ENCODE measurements at regions not wholly inside any gene's neighbourhood (a gene's known extent, or its start where the extent isn't known, plus 50 kb on each side); places are given as distances from the start of the nearest gene placed in this dataset.
"Not testable (repeated sequence)": the region's sequence is repeated elsewhere in the genome, so short reads cannot be mapped to it uniquely, and the experiment has no call there.

DNA sequence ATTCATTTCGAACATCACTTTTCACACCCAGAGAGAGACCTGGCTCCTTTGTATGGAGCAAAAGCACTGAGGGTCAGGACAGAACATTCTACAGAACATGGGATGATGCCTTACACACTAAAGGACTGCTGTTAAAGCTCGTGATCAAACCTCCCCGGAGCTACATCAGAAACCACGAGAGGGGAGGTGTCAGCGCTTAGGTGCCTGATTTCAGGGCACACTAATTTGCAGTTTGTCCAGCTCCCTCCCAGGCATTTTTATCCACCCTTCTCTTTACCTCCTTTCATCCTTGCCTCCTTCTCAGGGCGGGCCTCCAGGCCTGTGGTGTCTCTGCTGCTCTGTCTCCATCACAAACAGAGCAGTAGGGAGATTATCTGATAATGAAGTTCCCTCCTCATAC is 127.5 kb downstream of the VPREB1 start:
- no peak for DNase-seq (ENCODE audit: low read depth in 2 of 2)

- no peak for DNase-seq (ENCODE audit: low read depth in 2 of 2)
Observed at GRCh38 chr22:22374163-22374562, 129.6 kb downstream of the VPREB1 start.

DNA sequence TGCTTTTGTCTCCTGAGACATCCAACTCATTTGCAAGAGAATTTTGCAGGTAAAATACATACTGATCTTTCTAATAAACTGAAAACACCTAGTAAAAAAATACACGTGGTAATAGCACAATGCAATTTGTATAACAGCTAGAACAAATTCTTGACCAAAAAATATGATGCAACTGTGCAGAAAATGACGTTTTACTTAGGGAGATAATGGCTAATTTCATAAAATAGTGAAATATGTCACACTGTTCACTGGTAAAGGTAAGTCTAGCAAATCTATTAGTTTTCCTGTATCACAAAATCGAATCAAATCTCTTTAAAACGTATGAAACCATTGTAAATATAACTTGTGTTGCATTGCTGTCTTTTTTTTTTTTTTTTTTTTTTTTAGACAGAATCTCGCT is 130.0 kb downstream of the VPREB1 start:
- no peak for DNase-seq (ENCODE audit: low read depth in 2 of 2)

DNA sequence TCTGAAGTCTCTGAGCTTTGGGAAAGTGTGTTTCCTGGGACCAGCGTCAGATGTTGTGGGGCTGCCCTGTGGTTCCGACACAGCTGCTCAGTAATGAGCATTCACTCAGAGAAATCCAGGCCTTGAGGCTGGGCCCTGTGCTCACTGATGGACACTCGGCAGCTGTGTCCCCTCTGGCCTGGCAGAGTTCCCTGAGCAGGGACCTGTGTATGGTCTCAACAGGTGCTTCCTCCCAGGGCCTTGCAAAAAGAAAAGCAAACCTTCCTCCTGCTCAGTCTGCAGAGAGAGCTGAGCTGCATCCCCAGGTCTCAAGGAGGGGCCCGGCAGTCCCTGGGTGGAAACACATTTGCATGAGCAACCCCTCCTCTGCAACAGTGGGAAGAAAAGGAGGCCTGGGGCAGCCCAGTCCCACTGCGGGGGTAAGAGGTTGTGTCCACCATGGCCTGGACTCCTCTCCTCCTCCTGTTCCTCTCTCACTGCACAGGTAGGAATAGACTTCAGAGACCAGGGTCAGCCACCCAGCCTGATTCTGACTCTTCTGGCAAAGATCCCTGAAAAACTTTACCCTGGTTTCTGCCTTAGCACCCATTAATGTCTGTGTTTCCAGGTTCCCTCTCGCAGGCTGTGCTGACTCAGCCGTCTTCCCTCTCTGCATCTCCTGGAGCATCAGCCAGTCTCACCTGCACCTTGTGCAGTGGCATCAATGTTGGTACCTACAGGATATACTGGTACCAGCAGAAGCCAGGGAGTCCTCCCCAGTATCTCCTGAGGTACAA is 131.2 kb downstream of the VPREB1 start:
- DNase-seq (ENCODE audit: low read depth in 2 of 2): no peak

DNA sequence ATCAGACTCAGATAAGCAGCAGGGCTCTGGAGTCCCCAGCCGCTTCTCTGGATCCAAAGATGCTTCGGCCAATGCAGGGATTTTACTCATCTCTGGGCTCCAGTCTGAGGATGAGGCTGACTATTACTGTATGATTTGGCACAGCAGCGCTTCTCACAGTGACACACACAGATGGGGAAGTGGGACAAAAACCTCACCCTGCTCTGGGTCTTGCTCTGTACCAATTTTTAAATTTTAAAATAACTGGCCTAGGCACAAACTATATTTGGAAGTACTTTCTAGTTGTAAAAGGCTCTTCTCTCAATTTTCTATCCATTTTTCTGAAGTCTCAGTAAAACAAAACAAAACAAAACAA is 131.7 kb downstream of the VPREB1 start:
- DNase-seq (ENCODE audit: low read depth in 2 of 2): no peak

- DNase-seq (ENCODE audit: low read depth in 2 of 2): not testable (repeated sequence)
Observed at GRCh38 chr22:22376884-22377283, 131.7 kb downstream of the ZNF280B start.

GRCh38 chr22:22377335-22377734 is 131.2 kb downstream of the ZNF280B start:
- DNase-seq (ENCODE audit: low read depth in 2 of 2): no peak

GRCh38 chr22:22378446-22379415 is 129.8 kb downstream of the ZNF280B start:
- no peak for DNase-seq (ENCODE audit: low read depth in 2 of 2)

DNA sequence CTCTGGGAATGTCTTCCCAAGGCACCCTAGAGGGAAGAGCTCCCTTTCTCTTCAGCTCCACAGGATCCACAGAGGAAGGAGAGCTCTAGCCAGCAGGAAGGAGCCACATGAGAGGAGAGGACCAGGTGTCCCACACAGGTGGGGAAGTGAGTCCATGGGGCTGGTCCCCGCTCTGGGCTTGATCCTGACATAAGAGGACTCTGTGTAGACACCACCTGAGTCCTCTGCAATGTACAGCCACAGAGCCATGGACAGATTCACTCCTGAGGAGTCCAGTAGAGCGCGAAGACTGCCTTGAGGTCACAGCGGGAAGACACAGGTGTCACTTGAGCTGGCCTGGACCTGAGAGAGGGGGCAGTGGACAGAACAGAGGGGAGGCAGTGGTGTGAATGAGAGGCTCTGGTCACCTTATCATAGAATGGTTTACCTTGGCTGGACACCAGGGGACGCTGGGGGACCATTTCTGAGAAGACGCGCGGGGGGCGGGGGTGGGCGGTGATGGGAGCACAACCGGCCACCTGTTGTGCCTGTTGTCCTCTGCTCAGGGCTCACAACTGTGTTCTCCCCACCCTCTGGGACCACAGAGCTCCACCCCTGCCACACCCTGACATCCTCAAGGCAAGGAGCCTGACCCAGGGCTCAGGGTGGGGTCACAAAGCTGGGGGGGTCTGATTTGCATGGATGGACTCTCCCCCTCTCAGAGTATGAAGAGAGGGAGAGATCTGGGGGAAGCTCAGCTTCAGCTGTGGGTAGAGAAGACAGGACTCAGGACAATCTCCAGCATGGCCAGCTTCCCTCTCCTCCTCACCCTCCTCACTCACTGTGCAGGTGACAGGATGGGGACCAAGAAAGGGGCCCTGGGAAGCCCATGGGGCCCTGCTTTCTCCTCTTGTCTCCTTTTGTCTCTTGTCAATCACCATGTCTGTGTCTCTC is 128.2 kb downstream of the ZNF280B start:
- DNase-seq (ENCODE audit: low read depth in 2 of 2): no peak

DNA sequence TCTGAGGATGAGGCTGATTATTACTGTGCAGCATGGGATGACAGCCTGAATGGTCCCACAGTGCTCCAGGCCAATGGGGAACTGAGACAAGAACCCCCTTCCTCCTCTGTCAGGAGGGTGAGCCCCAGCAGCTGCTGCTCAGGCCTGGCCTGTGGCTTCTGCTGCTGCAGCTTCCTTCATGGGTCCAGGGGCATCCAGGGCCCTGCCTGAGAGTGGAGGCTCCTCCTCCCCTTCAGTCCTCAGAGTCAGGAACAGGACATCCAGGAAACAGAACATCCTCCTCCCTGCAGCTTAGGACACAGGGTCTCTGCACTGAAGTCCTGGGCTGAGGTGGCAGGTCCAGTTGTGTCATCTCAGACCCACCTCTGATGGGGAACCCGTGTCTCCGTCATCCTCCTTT is 127.2 kb downstream of the ZNF280B start:
- not testable (repeated sequence) for DNase-seq (ENCODE audit: low read depth in 2 of 2)

DNA sequence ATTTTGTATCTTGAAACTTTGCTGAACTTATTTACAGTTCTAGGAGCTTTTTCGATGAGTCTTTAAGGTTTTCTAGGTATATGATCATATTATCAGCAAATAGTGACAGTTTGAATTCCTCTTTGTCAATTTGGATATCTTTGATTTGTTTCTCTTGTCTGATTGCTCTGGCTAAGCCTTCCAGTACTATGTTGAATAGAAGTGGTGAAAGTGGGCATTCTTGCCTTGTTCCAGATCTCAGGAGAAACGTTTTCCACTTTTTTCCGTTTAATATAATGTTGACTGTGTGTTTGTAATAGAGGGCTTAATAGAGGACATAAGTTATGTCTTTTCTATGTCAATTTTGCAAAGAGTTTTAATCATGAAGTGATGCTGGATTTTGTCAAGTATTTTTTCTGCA is 124.3 kb downstream of the ZNF280B start:
- DNase-seq (ENCODE audit: low read depth in 2 of 2): no peak

GRCh38 chr22:22384668-22385244 is 123.8 kb downstream of the ZNF280B start:
- no peak for DNase-seq (ENCODE audit: low read depth in 2 of 2)

DNA sequence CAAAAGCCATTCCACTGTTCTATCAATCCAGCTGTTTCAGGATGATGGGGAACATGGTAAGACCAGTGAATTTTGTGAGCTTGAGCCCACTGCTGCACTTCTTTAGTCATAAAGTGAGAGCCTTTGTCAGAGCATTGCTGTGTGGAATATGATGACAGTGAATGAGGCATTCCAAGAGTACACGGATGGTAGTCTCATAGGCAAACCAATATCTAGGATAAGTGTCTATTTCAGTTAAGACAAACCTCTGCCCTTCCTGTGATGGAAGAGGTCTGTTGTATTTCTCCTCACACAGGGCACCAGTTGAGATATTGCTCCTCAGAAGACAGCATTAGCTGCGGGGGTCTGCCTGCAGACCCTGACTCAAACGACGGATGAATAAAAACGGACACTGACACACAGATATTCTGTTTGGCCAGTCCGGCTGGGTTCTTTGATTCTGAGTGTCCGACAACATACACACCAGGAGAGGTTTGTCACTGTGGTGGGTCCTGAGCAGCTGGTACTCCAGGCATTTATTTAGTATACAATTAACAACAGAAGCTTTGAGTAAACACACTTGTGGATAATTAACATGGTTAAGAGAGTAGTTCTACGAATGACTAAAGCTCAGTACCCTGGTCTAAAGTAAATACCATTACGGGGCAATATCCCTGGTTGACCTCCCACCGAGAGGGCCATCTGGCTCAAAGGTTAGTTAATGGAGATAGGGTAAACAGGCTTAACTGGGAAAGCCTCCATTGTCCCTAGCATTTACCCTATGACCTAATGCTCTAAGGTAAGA is 121.7 kb downstream of the ZNF280B start:
- DNase-seq (ENCODE audit: low read depth in 2 of 2): no peak

DNA sequence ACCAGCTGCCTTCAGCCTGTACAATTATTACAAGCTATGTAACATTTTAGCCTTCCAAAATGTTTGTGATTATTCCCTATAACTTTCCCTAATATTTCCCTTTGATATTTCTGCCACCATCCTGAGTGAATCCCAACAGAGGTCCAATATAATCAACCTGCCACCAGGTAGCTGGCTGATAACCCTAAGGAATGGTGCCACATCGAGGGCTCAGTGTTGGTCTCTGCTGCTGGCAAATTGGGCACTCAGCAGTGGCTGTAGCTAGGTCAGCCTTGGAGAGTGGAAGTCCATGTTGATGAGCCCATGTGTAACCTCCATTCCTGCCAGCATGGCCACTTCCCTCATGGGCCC is 121.2 kb downstream of the ZNF280B start:
- no peak for DNase-seq (ENCODE audit: low read depth in 2 of 2)

GRCh38 chr22:22388090-22388489 is 120.5 kb downstream of the ZNF280B start:
- DNase-seq (ENCODE audit: low read depth in 2 of 2): no peak

- DNase-seq (ENCODE audit: low read depth in 2 of 2): no peak
Observed at GRCh38 chr22:22388494-22388893, 120.0 kb downstream of the ZNF280B start.

DNA sequence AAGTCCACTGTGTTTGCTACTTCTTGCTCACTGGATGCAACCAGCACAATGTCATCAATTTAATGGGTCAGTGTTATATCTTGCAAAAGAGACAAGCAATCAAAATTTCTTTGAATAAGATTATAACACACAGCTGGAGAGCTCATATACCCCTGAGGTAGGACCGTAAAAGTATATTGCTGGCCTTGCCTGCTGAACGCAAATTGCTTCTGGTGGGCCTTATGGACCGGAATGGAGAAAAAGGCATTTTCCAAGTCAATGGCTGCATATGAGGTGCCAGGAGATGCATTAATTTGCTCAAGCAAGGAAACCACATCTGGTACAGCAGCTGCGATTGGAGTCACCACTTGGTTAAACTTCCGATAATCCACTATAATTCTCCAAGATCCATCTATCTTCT is 119.1 kb downstream of the ZNF280B start:
- no peak for DNase-seq (ENCODE audit: low read depth in 2 of 2)

- no peak for DNase-seq (ENCODE audit: low read depth in 2 of 2)
Observed at GRCh38 chr22:22390989-22391388, 117.6 kb downstream of the ZNF280B start.

GRCh38 chr22:22391543-22391942 is 117.0 kb downstream of the ZNF280B start:
- DNase-seq (ENCODE audit: low read depth in 2 of 2): no peak

- no peak for DNase-seq (ENCODE audit: low read depth in 2 of 2)
Observed at GRCh38 chr22:22392131-22392530, 116.4 kb downstream of the ZNF280B start.

- no peak for DNase-seq (ENCODE audit: low read depth in 2 of 2)
Observed at GRCh38 chr22:22394591-22394990, 114.0 kb downstream of the ZNF280B start.
